PC-9 (cell line): ENCODE measurements at regions not wholly inside any gene's neighbourhood (a gene's known extent, or its start where the extent isn't known, plus 50 kb on each side); places are given as distances from the start of the nearest gene placed in this dataset.

Source experiments
- BruUV-seq: library from RNA; stranded (reverse); fragments of 400-500 nt; replicated peaks from 2 replicates; lab custom pipeline; 2021; lab: Mats Ljungman, UMichigan
- CTCF ChIA-PET: fragments of 300-600 bp; sonication (Branson Sonifier 250); formaldehyde crosslinking; loops from one replicate; lab custom pipeline; 2022; ENCODE audit warnings: antibody characterized with exemption; lab: Charles Lee
- POLR2A ChIA-PET: fragments of 300-600 bp; sonication (Branson Sonifier 250); formaldehyde crosslinking; loops from one replicate; lab custom pipeline; 2022; ENCODE audit warnings: antibody characterized with exemption; ENCODE audit not compliant: unreplicated experiment; lab: Charles Lee
- DNase-seq, 2 experiments: peaks; one replicate each; pipeline versions ENCODE4 v3.0.0 to v3.0.0-alpha.2; 2015 to 2022; ENCODE audit warnings: mixed read lengths in 1 of 2
- H2AFZ ChIP-seq: fragments of 200-600 bp; sonication (generic); 2 replicates; pipeline ENCODE4 v1.8.1; 2017; ENCODE audit warnings: antibody characterized with exemption
- H3F3A ChIP-seq: fragments of 200-600 bp; sonication (generic); 2 replicates; pipeline ENCODE4 v1.8.1; 2017; ENCODE audit warnings: antibody characterized with exemption, mild to moderate bottlenecking, low read depth; ENCODE audit not compliant: insufficient read depth
- H3K27ac ChIP-seq: fragments of 200-600 bp; sonication (generic); 2 replicates; pipeline ENCODE4 v1.6.1; 2016; ENCODE audit warnings: mixed run types
- H3K27me3 ChIP-seq: fragments of 200-600 bp; sonication (generic); 2 replicates; pipeline ENCODE4 v1.6.1; 2016; ENCODE audit warnings: low read depth, mixed run types; ENCODE audit not compliant: insufficient read depth
- H3K36me3 ChIP-seq: fragments of 200-600 bp; sonication (generic); 2 replicates; pipeline ENCODE4 v1.6.1; 2016; ENCODE audit warnings: low read depth, mixed run types
- H3K4me1 ChIP-seq: fragments of 200-600 bp; sonication (generic); replicated peaks from 2 replicates; pipeline ENCODE4 v1.6.1; 2016; ENCODE audit warnings: mixed run types; ENCODE audit not compliant: insufficient read depth
- H3K4me2 ChIP-seq: fragments of 200-600 bp; sonication (generic); 2 replicates; pipeline ENCODE4 v1.6.1; 2017; ENCODE audit warnings: mixed run types
- H3K4me3 ChIP-seq: fragments of 200-600 bp; sonication (generic); 2 replicates; pipeline ENCODE4 v1.6.1; 2016; ENCODE audit warnings: mixed run types
- H3K79me2 ChIP-seq: fragments of 200-600 bp; sonication (generic); 2 replicates; pipeline ENCODE4 v1.6.1; 2017; ENCODE audit warnings: low read depth, mixed run types
- H3K9me2 ChIP-seq: fragments of 200-600 bp; sonication (generic); 2 replicates; pipeline ENCODE4 v1.8.1; 2017; ENCODE audit warnings: mild to moderate bottlenecking; ENCODE audit not compliant: insufficient read depth
- H3K9me3 ChIP-seq: fragments of 200-600 bp; sonication (generic); 2 replicates; pipeline ENCODE4 v1.8.1; 2016; ENCODE audit warnings: low read depth; ENCODE audit not compliant: insufficient read depth
- H4K20me1 ChIP-seq: fragments of 200-600 bp; sonication (generic); 2 replicates; pipeline ENCODE4 v1.8.1; 2017; ENCODE audit not compliant: insufficient read depth
- CTCF ChIP-seq: fragments of 200-600 bp; sonication (generic); conservative IDR thresholded peaks from 2 replicates; pipeline ENCODE4 v1.6.1; 2017; ENCODE audit warnings: mixed run types, antibody characterized with exemption, mild to moderate bottlenecking, moderate library complexity
- EZH2 ChIP-seq: fragments of 200-600 bp; sonication (generic); IDR thresholded peaks from 2 replicates; pipeline ENCODE4 v1.8.0; 2017; ENCODE audit warnings: antibody characterized with exemption, low read depth
- intact Hi-C: fragments of 100-400 bp; cut with micrococcal nuclease; formaldehyde crosslinking; loops from one replicate; pipeline ENCODE4 v1.10.0; 2022; ENCODE audit not compliant: unreplicated experiment

- Histone ChIP-seq H3K27me3 (no peaks in the 10 kb centered on the region), H3K9me3 (no peaks in the 10 kb centered on the region), H3K4me1 (no peaks in the 10 kb centered on the region), H4K20me1 (no peaks in the 10 kb centered on the region), H3K9me2 (no peaks in the 10 kb centered on the region), H3K79me2 (no peaks in the 10 kb centered on the region), H3K36me3 (no peaks in the 10 kb centered on the region), H3K27ac (no peak overlapping the region), H2AFZ (no peak overlapping the region), H3K4me3 (no peak overlapping the region), H3F3A (no peaks in the 10 kb centered on the region), H3K4me2 (no peak overlapping the region)
- TF ChIP-seq CTCF (no peak), EZH2 (no peak)
- ChIA-PET POLR2A (no interaction called here), CTCF (no interaction called here)
- intact Hi-C loops: no loop called here
- no TSS peak for BruUV-seq
- no peak for DNase-seq
Observed at GRCh38 chr2:220015576-220015975, 388.1 kb downstream of the SLC4A3 start.

GRCh38 chr2:220025207-220025606 is 397.8 kb downstream of the SLC4A3 start:
- no peaks in the 10 kb centered on the region for H3K9me3 ChIP-seq
- ChIA-PET POLR2A (interaction anchor here (0.6 to 0.7 kb wide), 2 partner anchors 11 to 26 kb away, joined by 4 to 7 read pairs; no protein-coding TSS in a partner anchor), CTCF (no interaction called here)
- H3K9me2 ChIP-seq: no peaks in the 10 kb centered on the region
- H4K20me1 ChIP-seq: no peaks in the 10 kb centered on the region
- no peak overlapping the region for H3K27ac ChIP-seq
- no peaks in the 10 kb centered on the region for H3K36me3 ChIP-seq
- no peaks in the 10 kb centered on the region for H3K79me2 ChIP-seq
- no peak overlapping the region for H2AFZ ChIP-seq
- no peak overlapping the region for H3K4me3 ChIP-seq
- H3K4me1 ChIP-seq: no peaks in the 10 kb centered on the region
- H3K27me3 ChIP-seq: no peaks in the 10 kb centered on the region
- DNase-seq: no peak
- no peak overlapping the region for H3K4me2 ChIP-seq
- TF ChIP-seq EZH2: no peak
- TF ChIP-seq CTCF: no peak
- H3F3A ChIP-seq: no peaks in the 10 kb centered on the region
- no TSS peak for BruUV-seq
- intact Hi-C loops: no loop called here

GRCh38 chr2:220029013-220029412 is 401.6 kb downstream of the SLC4A3 start:
- no peak overlapping the region for H3K4me2 ChIP-seq
- intact Hi-C loops: no loop called here
- no peaks in the 10 kb centered on the region for H3F3A ChIP-seq
- ChIA-PET CTCF (no interaction called here), POLR2A (interaction anchor here (0.7 kb wide), 3 partner anchors 27 to 1033 kb away, joined by 3 to 13 read pairs (median 4); no protein-coding TSS in a partner anchor)
- H3K36me3 ChIP-seq: no peaks in the 10 kb centered on the region
- no peaks in the 10 kb centered on the region for H3K4me1 ChIP-seq
- H3K79me2 ChIP-seq: no peaks in the 10 kb centered on the region
- no peak overlapping the region for H2AFZ ChIP-seq
- DNase-seq: no peak
- H3K27ac ChIP-seq: no peak overlapping the region
- no peaks in the 10 kb centered on the region for H4K20me1 ChIP-seq
- TF ChIP-seq EZH2: no peak
- TF ChIP-seq CTCF: no peak
- H3K9me2 ChIP-seq: no peaks in the 10 kb centered on the region
- H3K9me3 ChIP-seq: no peaks in the 10 kb centered on the region
- H3K4me3 ChIP-seq: no peak overlapping the region
- H3K27me3 ChIP-seq: no peaks in the 10 kb centered on the region
- no TSS peak for BruUV-seq
